Activated CD4-positive, alpha-beta T cell treated with anti-CD3 and anti-CD28 coated beads, Interleukin-2, amount 10 ng/mL, durations not matched to agents 24 days and 14 days (primary cell): ENCODE measurements at regions not wholly inside any gene's neighbourhood (a gene's known extent, or its start where the extent isn't known, plus 50 kb on each side); places are given as distances from the start of the nearest gene placed in this dataset.
"Not testable (repeated sequence)": the region's sequence is repeated elsewhere in the genome, so short reads cannot be mapped to it uniquely, and the experiment has no call there.

ENCODE experiments used
- DNase-seq: peaks from one replicate; pipeline ENCODE4 v3.0.0; 2022
- H3K27ac Mint-ChIP-seq: one replicate; pipeline ENCODE4 v1.8.0; 2022; ENCODE audit warnings: mild to moderate bottlenecking, mixed read lengths
- H3K27me3 Mint-ChIP-seq: one replicate; pipeline ENCODE4 v1.8.0; 2022; ENCODE audit warnings: mixed read lengths
- H3K36me3 Mint-ChIP-seq: one replicate; pipeline ENCODE4 v1.8.0; 2022; ENCODE audit warnings: low read depth, mild to moderate bottlenecking, mixed read lengths
- H3K4me1 Mint-ChIP-seq: one replicate; pipeline ENCODE4 v1.8.0; 2021; ENCODE audit warnings: mixed read lengths
- H3K4me3 Mint-ChIP-seq: one replicate; pipeline ENCODE4 v1.8.0; 2022; ENCODE audit warnings: mild to moderate bottlenecking, moderate library complexity, mixed read lengths
- H3K9me3 Mint-ChIP-seq: one replicate; pipeline ENCODE4 v1.8.0; 2021; ENCODE audit warnings: mixed read lengths
- intact Hi-C: fragments of 100-400 bp; cut with micrococcal nuclease; formaldehyde crosslinking; loops from one replicate; pipeline ENCODE4 v1.15.1; 2023

DNA sequence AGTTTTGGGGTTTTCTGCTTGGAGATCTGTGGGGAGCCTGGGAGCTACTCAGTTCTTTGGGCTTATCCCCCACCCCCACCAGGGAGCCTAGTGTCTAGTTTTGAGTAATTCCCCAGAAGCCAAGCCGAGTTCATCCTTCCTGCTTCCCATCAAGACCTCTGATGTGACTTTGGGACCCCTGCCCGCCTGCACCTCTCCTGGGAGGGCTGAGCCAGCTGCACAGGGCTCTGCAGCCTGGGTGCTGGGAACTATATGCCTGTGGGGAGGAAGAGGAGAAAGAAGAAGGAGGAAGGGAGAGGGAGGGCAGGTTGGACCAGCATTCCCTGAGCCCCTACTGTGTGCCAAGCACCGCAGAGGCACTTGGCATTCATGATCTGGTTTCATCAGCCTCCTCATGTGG lies 178.9 kb downstream of the TMEM132E start:
- H3K27ac Mint-ChIP-seq, result no peak overlapping the region
- H3K9me3 Mint-ChIP-seq, result no peaks in the 10 kb centered on the region
- H3K4me3 Mint-ChIP-seq, result no peak overlapping the region
- H3K4me1 Mint-ChIP-seq, result no peaks in the 10 kb centered on the region
- intact Hi-C loops, result no loop called here
- no peaks in the 10 kb centered on the region for H3K36me3 Mint-ChIP-seq
- DNase-seq, result no peak
- H3K27me3 Mint-ChIP-seq, result peaks cover 9% of the 10 kb centered on the region

DNA sequence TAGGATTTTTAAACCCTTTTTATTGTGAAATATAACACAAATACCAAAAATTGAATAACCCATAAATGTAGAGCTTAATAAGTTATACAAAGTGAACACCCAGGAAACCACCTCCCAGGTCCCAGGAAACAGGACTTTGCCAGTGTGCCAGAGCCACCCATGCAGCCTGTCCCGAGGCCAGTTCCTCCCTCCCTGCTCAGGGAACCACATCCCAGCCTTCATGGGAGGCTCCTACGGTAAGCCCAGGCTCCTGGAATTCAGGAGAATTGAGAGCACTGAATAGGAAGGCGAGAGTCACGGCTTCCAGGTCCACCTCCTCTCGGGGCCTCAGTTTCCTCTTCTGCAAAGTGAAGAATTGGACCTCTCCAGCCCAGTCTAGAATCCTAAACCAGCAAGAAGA lies 178.2 kb downstream of the TMEM132E start:
- Mint-ChIP-seq H3K4me1 (no peaks in the 10 kb centered on the region), H3K4me3 (no peak overlapping the region), H3K27ac (no peak overlapping the region), H3K36me3 (no peaks in the 10 kb centered on the region), H3K9me3 (no peaks in the 10 kb centered on the region), H3K27me3 (peaks cover 7% of the 10 kb centered on the region)
- intact Hi-C loops, result no loop called here
- no peak for DNase-seq

DNA sequence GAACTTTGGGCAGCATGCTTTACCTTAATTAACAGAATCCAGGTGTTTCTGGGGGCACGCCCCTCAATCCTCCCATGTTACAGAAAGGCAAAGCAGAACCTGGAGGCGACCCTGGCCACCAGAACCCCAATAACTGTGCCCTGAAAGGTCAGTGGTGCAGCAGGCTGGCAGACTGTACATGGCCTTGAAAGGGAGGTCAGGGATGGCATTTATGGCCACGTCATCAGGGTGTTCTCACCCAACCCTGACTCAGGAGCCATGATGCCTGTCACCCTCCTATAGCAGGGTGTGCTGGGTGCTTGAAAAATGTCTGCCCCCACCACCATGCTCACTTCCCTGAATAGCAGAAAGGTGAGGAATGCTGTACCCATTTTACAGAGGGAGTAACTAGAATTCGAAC lies 177.7 kb downstream of the TMEM132E start:
- Mint-ChIP-seq H3K4me1 (no peaks in the 10 kb centered on the region), H3K27ac (no peak overlapping the region), H3K4me3 (no peak overlapping the region), H3K36me3 (no peaks in the 10 kb centered on the region), H3K27me3 (peaks cover 7% of the 10 kb centered on the region), H3K9me3 (no peaks in the 10 kb centered on the region)
- intact Hi-C loops, result no loop called here
- no peak for DNase-seq

DNA sequence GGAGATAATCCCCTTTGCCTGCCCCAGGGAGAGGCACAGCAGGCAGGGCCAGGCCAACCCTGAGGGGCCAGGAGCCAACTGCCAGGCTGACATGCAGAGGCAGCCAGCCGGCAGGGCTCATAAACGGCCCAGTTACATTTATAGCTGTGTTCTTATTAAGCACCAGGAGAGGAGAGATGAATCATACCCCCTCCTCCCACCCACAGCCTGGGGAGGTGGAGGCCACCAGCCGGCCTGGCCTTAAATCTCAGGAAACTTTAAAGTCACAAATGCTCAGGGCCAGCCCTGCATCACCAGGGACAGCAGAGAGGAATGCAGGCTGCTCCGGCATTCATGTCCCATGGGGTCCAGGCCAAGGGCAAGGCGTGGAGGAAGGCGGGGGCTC lies 177.2 kb downstream of the TMEM132E start:
- no peaks in the 10 kb centered on the region for H3K36me3 Mint-ChIP-seq
- H3K27ac Mint-ChIP-seq, result no peak overlapping the region
- no peaks in the 10 kb centered on the region for H3K4me1 Mint-ChIP-seq
- DNase-seq, result no peak
- H3K9me3 Mint-ChIP-seq, result no peaks in the 10 kb centered on the region
- H3K4me3 Mint-ChIP-seq, result no peak overlapping the region
- intact Hi-C loops, result no loop called here
- H3K27me3 Mint-ChIP-seq, result peaks cover 6% of the 10 kb centered on the region

DNA sequence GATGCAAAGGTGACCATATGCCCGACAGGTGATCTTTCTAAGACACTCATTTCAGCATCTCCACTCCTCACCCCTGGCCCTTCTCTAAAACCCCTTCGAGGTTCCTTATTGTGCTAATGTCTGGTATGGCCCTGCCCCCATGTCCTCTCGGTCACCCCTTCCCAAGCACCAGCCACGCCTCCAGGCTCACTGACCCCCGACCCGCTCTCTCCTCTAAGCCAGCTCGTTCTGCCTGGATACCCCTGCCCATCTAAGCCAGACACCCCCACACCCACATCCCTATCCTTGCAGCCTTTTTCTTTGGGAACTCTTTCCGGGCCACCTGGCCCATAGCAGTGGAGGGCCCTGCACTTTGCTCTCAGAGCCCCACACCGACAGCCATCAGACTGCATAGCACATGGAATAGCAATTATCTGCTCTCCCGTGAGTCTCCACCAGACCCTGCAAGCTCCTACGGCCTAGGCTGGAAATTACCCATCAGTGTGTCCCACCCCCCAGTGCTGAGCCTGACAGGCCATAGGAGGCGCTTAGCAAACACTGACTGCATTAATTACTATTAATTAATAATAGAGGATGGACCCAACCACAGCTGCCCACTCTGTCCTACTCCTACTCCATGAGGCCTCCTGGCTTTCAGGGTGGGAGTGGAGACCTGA lies 176.7 kb downstream of the TMEM132E start:
- H3K27me3 Mint-ChIP-seq, result peaks cover 6% of the 10 kb centered on the region
- H3K4me1 Mint-ChIP-seq, result no peaks in the 10 kb centered on the region
- no peak for DNase-seq
- H3K27ac Mint-ChIP-seq, result no peak overlapping the region
- H3K4me3 Mint-ChIP-seq, result no peak overlapping the region
- no peaks in the 10 kb centered on the region for H3K9me3 Mint-ChIP-seq
- intact Hi-C loops, result no loop called here
- H3K36me3 Mint-ChIP-seq, result no peaks in the 10 kb centered on the region

DNA sequence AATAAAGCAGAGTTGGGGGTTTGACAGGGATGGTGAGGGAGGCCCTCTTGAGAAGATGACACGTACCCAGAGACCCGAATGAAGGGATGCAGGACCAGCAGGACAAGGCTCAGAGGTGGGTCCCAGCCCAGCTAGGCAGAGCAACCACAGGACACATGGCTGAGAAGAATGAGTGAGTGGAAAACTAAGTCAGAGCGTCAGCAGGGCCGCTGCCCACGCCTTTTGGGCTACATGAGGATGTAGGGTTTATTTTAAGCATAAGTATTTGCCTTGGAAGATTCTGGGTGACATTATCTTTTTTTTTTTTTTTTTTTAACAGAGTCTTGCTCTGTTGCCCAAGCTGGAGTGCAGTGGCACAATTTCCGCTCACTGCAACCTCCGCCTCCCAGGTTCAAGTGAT lies 176.0 kb downstream of the TMEM132E start:
- Mint-ChIP-seq H3K4me1 (no peaks in the 10 kb centered on the region), H3K36me3 (no peaks in the 10 kb centered on the region), H3K27me3 (peaks cover 6% of the 10 kb centered on the region), H3K4me3 (no peak overlapping the region), H3K27ac (no peak overlapping the region), H3K9me3 (no peaks in the 10 kb centered on the region)
- intact Hi-C loops, result no loop called here
- DNase-seq, result no peak

DNA sequence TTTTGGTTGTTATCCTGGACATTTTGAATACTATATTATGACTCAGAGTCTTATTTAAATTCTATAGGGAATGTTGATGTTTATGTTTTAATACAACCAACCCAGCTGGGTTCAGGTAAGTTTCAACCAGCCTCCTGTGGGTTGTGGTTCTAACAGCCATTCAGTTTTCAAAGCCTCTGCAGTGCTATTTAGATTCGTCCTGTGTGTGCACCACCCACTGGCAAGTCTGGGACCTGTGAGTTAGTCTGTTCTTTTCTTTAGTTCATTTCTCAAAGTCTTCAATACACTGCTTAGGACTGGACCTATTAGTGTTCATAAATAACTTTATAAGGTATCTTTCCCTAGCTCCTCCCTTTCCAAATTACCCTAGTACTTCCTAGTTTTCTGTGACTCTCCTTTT lies 170.6 kb downstream of the TMEM132E start:
- Mint-ChIP-seq H3K4me3 (no peak overlapping the region), H3K36me3 (no peaks in the 10 kb centered on the region), H3K27ac (no peak overlapping the region), H3K4me1 (no peaks in the 10 kb centered on the region), H3K9me3 (no peaks in the 10 kb centered on the region), H3K27me3 (peaks cover 26% of the 10 kb centered on the region)
- no peak for DNase-seq
- intact Hi-C loops, result no loop called here

DNA sequence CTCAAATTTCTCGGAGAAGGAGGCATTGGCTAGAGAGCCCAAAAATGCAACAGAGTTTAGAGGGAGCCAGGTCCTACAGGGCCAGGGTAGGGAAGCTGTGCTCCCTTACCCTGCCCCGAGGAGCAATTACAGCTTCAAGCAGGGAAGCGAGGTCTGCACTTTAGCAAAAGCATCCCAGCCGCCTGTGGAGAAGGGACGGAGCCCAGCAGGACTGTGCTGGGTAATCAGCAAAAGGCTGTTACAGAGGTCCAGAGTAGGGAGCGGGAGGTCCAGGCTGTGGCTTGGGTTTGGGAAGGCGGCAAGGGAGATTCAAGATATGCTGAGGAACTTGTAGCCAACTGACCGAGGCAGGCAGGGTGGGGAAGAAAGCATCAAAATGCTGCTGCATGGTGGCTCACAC lies 162.6 kb downstream of the TMEM132E start:
- intact Hi-C loops, result no loop called here
- Mint-ChIP-seq H3K9me3 (no peaks in the 10 kb centered on the region), H3K4me3 (no peak overlapping the region), H3K4me1 (no peaks in the 10 kb centered on the region), H3K27ac (no peak overlapping the region), H3K27me3 (peaks cover 15% of the 10 kb centered on the region), H3K36me3 (no peaks in the 10 kb centered on the region)
- DNase-seq, result no peak

DNA sequence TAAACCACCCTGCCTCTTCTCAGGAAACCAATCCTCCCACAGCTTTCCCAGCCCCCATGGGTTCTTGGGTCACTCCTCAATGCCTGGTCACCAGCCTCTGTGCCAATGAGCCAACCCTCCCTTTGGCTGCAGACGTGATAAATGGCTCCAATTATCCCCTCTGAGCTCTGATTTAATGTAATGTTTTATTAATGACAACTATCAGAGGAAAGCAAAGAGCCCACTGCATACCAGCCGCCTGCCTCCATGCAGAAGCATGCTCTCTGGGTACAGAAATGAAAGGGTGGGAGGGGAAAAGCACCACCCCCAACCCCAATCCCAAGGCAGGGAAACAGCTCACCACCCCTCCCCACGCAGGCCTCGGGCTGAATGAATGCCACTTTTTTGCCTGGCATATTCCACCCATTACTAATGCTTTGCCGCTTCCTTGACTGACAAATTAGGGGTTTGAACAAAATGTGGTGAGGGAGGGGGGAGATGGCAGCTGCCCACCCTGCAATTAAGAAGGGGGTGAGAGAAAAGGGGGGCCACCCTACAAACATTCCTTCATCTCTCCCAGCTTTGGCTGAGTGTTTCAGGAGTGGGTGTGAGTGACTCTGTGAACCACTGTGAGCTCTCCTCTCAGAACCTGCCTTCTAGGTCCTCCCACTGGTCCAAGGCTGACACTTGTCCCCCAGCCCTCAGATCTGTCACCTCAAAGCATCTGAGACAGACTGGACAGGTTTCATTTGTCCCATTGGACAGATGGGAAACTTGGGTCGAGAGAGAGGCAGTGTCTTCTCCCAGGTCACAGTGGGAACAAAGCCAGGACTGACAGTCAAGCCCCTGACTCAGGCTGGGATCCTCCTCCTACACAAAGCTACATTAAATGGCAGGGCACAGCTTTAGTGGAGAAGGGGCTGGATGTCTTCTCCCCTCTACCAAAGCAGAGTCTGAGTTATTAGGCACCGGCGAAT lies 161.5 kb downstream of the TMEM132E start:
- Mint-ChIP-seq H3K36me3 (no peaks in the 10 kb centered on the region), H3K27ac (no peak overlapping the region), H3K4me3 (no peak overlapping the region), H3K4me1 (no peaks in the 10 kb centered on the region), H3K27me3 (peaks cover 14% of the 10 kb centered on the region), H3K9me3 (no peaks in the 10 kb centered on the region)
- DNase-seq, result no peak
- intact Hi-C loops, result no loop called here

DNA sequence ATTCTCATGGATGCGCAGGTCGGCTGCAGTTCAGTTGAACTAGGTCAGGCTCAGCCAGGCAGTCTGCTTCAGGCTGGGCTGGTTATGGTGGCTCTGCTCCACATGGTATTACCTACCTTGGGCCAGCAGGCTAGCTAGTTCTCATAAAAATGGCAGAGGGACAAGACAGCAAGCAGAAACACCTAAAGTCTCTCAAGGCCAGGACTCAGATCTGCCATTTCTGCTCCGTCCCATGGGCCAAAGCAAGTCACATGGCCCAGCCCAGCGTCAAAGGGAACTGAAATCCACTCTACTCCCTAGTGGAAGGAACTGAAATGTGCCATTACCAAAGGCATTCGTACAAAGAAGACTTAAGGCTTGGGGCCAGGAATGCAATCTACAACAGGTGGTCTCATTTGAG lies 160.0 kb downstream of the TMEM132E start:
- no peak overlapping the region for H3K27ac Mint-ChIP-seq
- no peak overlapping the region for H3K4me3 Mint-ChIP-seq
- no peaks in the 10 kb centered on the region for H3K4me1 Mint-ChIP-seq
- DNase-seq, result no peak
- intact Hi-C loops, result no loop called here
- H3K9me3 Mint-ChIP-seq, result no peaks in the 10 kb centered on the region
- H3K36me3 Mint-ChIP-seq, result no peaks in the 10 kb centered on the region
- H3K27me3 Mint-ChIP-seq, result peaks cover 16% of the 10 kb centered on the region

DNA sequence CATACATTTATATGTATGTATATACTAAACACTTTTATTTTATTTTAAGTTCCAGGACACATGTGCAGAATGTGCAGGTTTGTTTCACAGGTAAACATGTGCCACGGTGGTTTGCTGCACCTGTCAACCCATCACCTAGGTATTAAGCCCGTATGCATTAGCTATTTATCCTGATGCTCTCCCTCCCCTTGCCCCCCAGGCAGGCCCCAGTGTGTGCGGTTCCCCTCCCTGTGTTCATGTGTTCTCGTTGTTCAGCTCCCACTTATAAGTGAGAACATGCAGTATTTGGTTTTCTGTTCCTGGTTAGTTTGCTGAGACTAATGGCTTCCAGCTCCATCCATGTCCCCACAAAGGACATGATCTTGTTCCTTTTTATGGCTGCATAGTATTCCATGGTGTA lies 158.3 kb downstream of the TMEM132E start:
- H3K4me1 Mint-ChIP-seq, H3K36me3 Mint-ChIP-seq, H3K27ac Mint-ChIP-seq, DNase-seq, H3K9me3 Mint-ChIP-seq, intact Hi-C loops, H3K27me3 Mint-ChIP-seq, H3K4me3 Mint-ChIP-seq: not testable (repeated sequence)

DNA sequence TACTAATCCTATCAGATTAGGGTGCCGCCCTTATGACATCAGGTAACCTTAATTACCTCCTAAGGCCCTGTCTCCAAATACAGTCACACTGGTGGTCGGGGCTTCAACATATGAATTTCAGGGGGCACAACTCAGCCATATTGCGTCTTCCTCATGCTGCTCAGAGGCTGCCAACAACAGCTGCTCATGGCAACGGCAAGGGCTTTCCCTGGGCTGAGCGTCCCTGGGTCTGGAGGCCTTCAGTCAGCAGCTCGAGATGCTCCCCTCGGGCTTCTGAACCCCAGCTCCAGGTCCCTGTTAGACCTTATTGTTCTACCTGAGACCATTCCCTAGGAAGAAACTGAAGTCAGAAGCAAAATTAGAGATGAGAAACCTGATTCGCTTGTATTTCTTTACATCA lies 157.2 kb downstream of the TMEM132E start:
- Mint-ChIP-seq H3K4me1 (no peaks in the 10 kb centered on the region), H3K27ac (no peak overlapping the region), H3K36me3 (no peaks in the 10 kb centered on the region), H3K27me3 (peaks cover 6% of the 10 kb centered on the region), H3K9me3 (no peaks in the 10 kb centered on the region), H3K4me3 (no peak overlapping the region)
- DNase-seq, result no peak
- intact Hi-C loops, result no loop called here

DNA sequence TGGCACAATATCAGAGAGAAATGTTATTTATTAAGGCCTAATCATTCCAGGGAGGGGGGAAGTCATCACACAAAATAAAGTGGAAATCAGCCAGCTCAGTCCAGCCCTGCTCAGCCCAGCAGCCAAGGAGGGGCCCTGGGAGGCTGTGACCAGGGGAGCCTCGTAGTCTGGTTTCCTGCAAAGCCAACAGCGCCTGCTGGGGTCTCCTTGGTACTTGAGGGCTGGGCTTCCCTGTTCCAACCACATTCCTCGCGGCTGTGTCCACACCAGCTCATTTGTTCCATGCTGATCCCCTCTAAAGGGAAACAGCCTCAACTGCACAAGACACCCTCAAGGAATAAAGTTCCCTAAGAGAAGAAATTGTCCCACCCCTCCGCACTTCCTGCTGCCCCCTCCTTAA lies 154.0 kb downstream of the TMEM132E start:
- H3K36me3 Mint-ChIP-seq, result no peaks in the 10 kb centered on the region
- DNase-seq, result no peak
- no peaks in the 10 kb centered on the region for H3K9me3 Mint-ChIP-seq
- intact Hi-C loops, result no loop called here
- H3K4me3 Mint-ChIP-seq, result no peak overlapping the region
- H3K4me1 Mint-ChIP-seq, result no peaks in the 10 kb centered on the region
- no peak overlapping the region for H3K27ac Mint-ChIP-seq
- H3K27me3 Mint-ChIP-seq, result peaks cover 4% of the 10 kb centered on the region

DNA sequence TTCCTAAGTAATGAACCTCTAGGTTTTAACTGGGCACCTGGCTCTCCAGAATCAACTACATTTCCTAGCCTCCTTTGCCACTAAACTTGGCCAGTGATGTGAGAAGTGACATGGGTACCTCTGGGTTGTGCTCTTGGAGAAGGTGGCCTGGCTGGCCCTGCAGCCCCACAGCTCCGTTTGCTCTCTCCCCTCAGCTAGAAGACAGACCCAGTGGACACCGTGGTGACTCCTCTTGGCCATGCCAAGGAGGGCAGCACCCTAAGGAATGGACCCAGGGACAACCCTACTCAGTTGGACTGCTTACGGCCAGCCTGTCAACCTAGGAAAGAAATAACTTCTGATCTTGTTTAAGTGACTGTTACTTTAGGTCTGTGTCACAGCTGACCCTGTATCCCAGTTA lies 151.4 kb downstream of the TMEM132E start:
- DNase-seq, result no peak
- H3K27ac Mint-ChIP-seq, result no peak overlapping the region
- peaks cover 1% of the 10 kb centered on the region for H3K27me3 Mint-ChIP-seq
- H3K36me3 Mint-ChIP-seq, result no peaks in the 10 kb centered on the region
- no peak overlapping the region for H3K4me3 Mint-ChIP-seq
- no peaks in the 10 kb centered on the region for H3K4me1 Mint-ChIP-seq
- intact Hi-C loops, result no loop called here
- H3K9me3 Mint-ChIP-seq, result no peaks in the 10 kb centered on the region
